ENCODE measurements at regions not wholly inside any gene's neighbourhood (a gene's known extent, or its start where the extent isn't known, plus 50 kb on each side); places are given as distances from the start of the nearest gene placed in this dataset. TPM values are rescaled to one million over a fixed set of nuclear protein-coding genes. Genes with fewer than 3 reads are reported as not detected.
"Not testable (repeated sequence)": the region's sequence is repeated elsewhere in the genome, so short reads cannot be mapped to it uniquely, and the experiment has no call there.

GRCh38 chr14:103282309-103282708 is 51.7 kb upstream of the EIF5 start:
- not testable (repeated sequence) for H3K9ac ChIP-seq (ENCODE audit: low read length); H3K79me2 ChIP-seq (ENCODE audit: control insufficient read depth, insufficient read depth, low read length); H2BK15ac ChIP-seq (replicated peaks; ENCODE audit: low read depth); H3K4ac ChIP-seq (ENCODE audit: low read depth, low read length); H3K79me1 ChIP-seq (ENCODE audit: low read length); H4K8ac ChIP-seq (ENCODE audit: low read depth, low read length); H3K56ac ChIP-seq (ENCODE audit: low read length); DNase-seq; H2BK5ac ChIP-seq (ENCODE audit: low read length); H3K4me2 ChIP-seq (ENCODE audit: low read length); H3K18ac ChIP-seq (ENCODE audit: low read length); H3K36me3 ChIP-seq (ENCODE audit: control insufficient read depth, insufficient read depth, low read length); H3K4me1 ChIP-seq (ENCODE audit: control insufficient read depth, low read depth, low read length); H3K27me3 ChIP-seq (ENCODE audit: insufficient read depth, low read length, poor library complexity); H4K5ac ChIP-seq (ENCODE audit: low read length); H3K27ac ChIP-seq (ENCODE audit: low read depth, low read length); H3K4me3 ChIP-seq (ENCODE audit: low read length); H3K23ac ChIP-seq (ENCODE audit: low read length); H2AK5ac ChIP-seq (ENCODE audit: low read length); H2BK120ac ChIP-seq (ENCODE audit: low read depth, low read length)
- no CpG with 5 or more reads among the region's 17 CpGs for WGBS (ENCODE audit: extremely low coverage, insufficient coverage, low lambda C conversion rate)

GRCh38 chr14:103282932-103283331 is 51.1 kb upstream of the EIF5 start:
- no peak overlapping the region for H2BK120ac ChIP-seq (ENCODE audit: low read depth, low read length)
- no peak overlapping the region for H2AK5ac ChIP-seq (ENCODE audit: low read length)
- no peak overlapping the region for H2BK5ac ChIP-seq (ENCODE audit: low read length)
- no peak overlapping the region for H3K4me3 ChIP-seq (ENCODE audit: low read length)
- no peak overlapping the region for H3K4ac ChIP-seq (ENCODE audit: low read depth, low read length)
- H3K9ac ChIP-seq (ENCODE audit: low read length), result no peak overlapping the region
- H3K18ac ChIP-seq (ENCODE audit: low read length), result no peak overlapping the region
- no peak overlapping the region for H4K5ac ChIP-seq (ENCODE audit: low read length)
- WGBS (ENCODE audit: extremely low coverage, insufficient coverage, low lambda C conversion rate), result no CpG with 5 or more reads among the region's 5 CpGs
- H3K4me1 ChIP-seq (ENCODE audit: control insufficient read depth, low read depth, low read length), result peaks cover 3% of the 10 kb centered on the region
- no peaks in the 10 kb centered on the region for H3K79me2 ChIP-seq (ENCODE audit: control insufficient read depth, insufficient read depth, low read length)
- no peaks in the 10 kb centered on the region for H3K27me3 ChIP-seq (ENCODE audit: insufficient read depth, low read length, poor library complexity)
- no peak for DNase-seq
- H3K56ac ChIP-seq (ENCODE audit: low read length), result no peak overlapping the region
- no peak overlapping the region for H3K4me2 ChIP-seq (ENCODE audit: low read length)
- H4K8ac ChIP-seq (ENCODE audit: low read depth, low read length), result no peak overlapping the region
- no peak overlapping the region for H3K23ac ChIP-seq (ENCODE audit: low read length)
- H3K27ac ChIP-seq (ENCODE audit: low read depth, low read length), result no peak overlapping the region
- H2BK15ac ChIP-seq (replicated peaks; ENCODE audit: low read depth), result no peak overlapping the region
- H3K79me1 ChIP-seq (ENCODE audit: low read length), result no peaks in the 10 kb centered on the region
- no peaks in the 10 kb centered on the region for H3K36me3 ChIP-seq (ENCODE audit: control insufficient read depth, insufficient read depth, low read length)

GRCh38 chr14:103283916-103284315 is 50.1 kb upstream of the EIF5 start:
- H3K27ac ChIP-seq (ENCODE audit: low read depth, low read length), result no peak overlapping the region
- no peak overlapping the region for H2BK15ac ChIP-seq (replicated peaks; ENCODE audit: low read depth)
- no peak overlapping the region for H3K4me2 ChIP-seq (ENCODE audit: low read length)
- H4K8ac ChIP-seq (ENCODE audit: low read depth, low read length), result no peak overlapping the region
- WGBS (ENCODE audit: extremely low coverage, insufficient coverage, low lambda C conversion rate), result no CpG with 5 or more reads among the region's 12 CpGs
- no peak overlapping the region for H2BK5ac ChIP-seq (ENCODE audit: low read length)
- H3K18ac ChIP-seq (ENCODE audit: low read length), result no peak overlapping the region
- no peak overlapping the region for H3K4me3 ChIP-seq (ENCODE audit: low read length)
- peak overlapping the region; percentile 28 for H3K56ac ChIP-seq (ENCODE audit: low read length)
- no peak overlapping the region for H2AK5ac ChIP-seq (ENCODE audit: low read length)
- H3K4me1 ChIP-seq (ENCODE audit: control insufficient read depth, low read depth, low read length), result peaks cover 3% of the 10 kb centered on the region
- no peaks in the 10 kb centered on the region for H3K27me3 ChIP-seq (ENCODE audit: insufficient read depth, low read length, poor library complexity)
- no peak overlapping the region for H2BK120ac ChIP-seq (ENCODE audit: low read depth, low read length)
- no peak overlapping the region for H3K23ac ChIP-seq (ENCODE audit: low read length)
- no peaks in the 10 kb centered on the region for H3K36me3 ChIP-seq (ENCODE audit: control insufficient read depth, insufficient read depth, low read length)
- no peak overlapping the region for H3K9ac ChIP-seq (ENCODE audit: low read length)
- no peak overlapping the region for H4K5ac ChIP-seq (ENCODE audit: low read length)
- no peak for DNase-seq
- no peaks in the 10 kb centered on the region for H3K79me1 ChIP-seq (ENCODE audit: low read length)
- no peak overlapping the region for H3K4ac ChIP-seq (ENCODE audit: low read depth, low read length)
- no peaks in the 10 kb centered on the region for H3K79me2 ChIP-seq (ENCODE audit: control insufficient read depth, insufficient read depth, low read length)

Small RNAs in the stretch of these regions (small RNA-seq; reads per million reads assigned to genes)
- gene AL161669.2 (ENCODE audit: insufficient read depth), result not detected
